ENCODE measurements at regions not wholly inside any gene's neighbourhood (a gene's known extent, or its start where the extent isn't known, plus 50 kb on each side); places are given as distances from the start of the nearest gene placed in this dataset.

DNA sequence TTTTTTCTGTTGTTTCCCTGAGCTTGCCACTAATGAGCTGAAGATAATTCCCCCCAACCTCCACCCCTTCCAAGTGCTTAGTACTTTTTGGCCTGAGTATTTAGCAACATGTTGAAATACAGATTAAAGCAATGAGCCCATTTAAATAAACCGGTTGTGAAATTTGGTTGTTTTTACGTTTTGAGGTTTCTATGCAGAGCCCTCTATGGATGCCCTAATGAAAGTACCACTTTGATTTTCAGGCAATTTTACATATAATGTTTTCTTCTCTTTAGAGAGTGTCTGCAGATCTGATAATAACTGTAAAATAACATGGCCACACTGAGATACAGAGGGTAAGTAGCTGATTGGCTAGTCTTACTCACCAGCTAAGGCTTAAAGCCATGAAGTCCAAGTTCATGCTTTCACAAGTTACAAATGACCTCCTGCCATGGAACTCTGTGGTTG, 139.4 kb upstream of the SLC7A14 start:
- ATAC-seq (ENCODE audit: low read depth) (no peak), DNase-seq (no peak)
- H2AFZ ChIP-seq (ENCODE audit: insufficient read depth, low read depth, low read length, poor library complexity, severe bottlenecking): no peak overlapping the region
- Mint-ChIP-seq H3K4me1 (no peaks in the 10 kb centered on the region), H3K9me3 (ENCODE audit: insufficient read depth) (no peaks in the 10 kb centered on the region), H3K27ac (no peak overlapping the region), H3K4me3 (no peak overlapping the region), H3K27me3 (peaks cover 13% of the 10 kb centered on the region)
- ChIA-PET POLR2A (no interaction called here), CTCF (no interaction called here)
- no peaks in the 10 kb centered on the region for H3K4me1 ChIP-seq (ENCODE audit: control insufficient read depth in 2 of 2, insufficient read depth in 2 of 2, low read length in 2 of 2)
- no peak overlapping the region for H3K4me2 ChIP-seq (replicated peaks; ENCODE audit: low read depth, low read length, poor library complexity, severe bottlenecking)
- intact Hi-C loops (cut with micrococcal nuclease): no loop called here
- H3K9me3 ChIP-seq (ENCODE audit: control extremely low read depth in 1 of 3, control insufficient read depth in 2 of 3, insufficient read depth in 1 of 3, low read length in 2 of 3): no peaks in the 10 kb centered on the region
- no peak overlapping the region for H3K4me3 ChIP-seq (ENCODE audit: control extremely low read depth in 1 of 5, extremely low read depth in 1 of 5, insufficient read depth in 1 of 5, low read depth in 2 of 5, low read length in 4 of 5)
- no peaks in the 10 kb centered on the region for H4K20me1 ChIP-seq (ENCODE audit: control insufficient read depth, insufficient read depth, low read length, poor library complexity, severe bottlenecking)
- H3K79me2 ChIP-seq (ENCODE audit: control insufficient read depth, insufficient read depth, low read length): no peaks in the 10 kb centered on the region
- no peak overlapping the region for H3K9ac ChIP-seq (ENCODE audit: low read length)
- H3K27ac ChIP-seq (ENCODE audit: low read length in 2 of 2): no peak overlapping the region
- H3K36me3 ChIP-seq (replicated peaks in 1 of 2; ENCODE audit: control extremely low read depth in 1 of 2, control insufficient read depth in 1 of 2, extremely low read depth in 1 of 2, insufficient read depth in 2 of 2, low read length in 1 of 2): no peaks in the 10 kb centered on the region
- TF ChIP-seq EZH2 (IDR thresholded peaks at IDR 0.05; ENCODE audit: borderline replicate concordance, insufficient read depth, low read depth, low read length, poor library complexity, severe bottlenecking): no peak
- TF ChIP-seq, protein P1, sequence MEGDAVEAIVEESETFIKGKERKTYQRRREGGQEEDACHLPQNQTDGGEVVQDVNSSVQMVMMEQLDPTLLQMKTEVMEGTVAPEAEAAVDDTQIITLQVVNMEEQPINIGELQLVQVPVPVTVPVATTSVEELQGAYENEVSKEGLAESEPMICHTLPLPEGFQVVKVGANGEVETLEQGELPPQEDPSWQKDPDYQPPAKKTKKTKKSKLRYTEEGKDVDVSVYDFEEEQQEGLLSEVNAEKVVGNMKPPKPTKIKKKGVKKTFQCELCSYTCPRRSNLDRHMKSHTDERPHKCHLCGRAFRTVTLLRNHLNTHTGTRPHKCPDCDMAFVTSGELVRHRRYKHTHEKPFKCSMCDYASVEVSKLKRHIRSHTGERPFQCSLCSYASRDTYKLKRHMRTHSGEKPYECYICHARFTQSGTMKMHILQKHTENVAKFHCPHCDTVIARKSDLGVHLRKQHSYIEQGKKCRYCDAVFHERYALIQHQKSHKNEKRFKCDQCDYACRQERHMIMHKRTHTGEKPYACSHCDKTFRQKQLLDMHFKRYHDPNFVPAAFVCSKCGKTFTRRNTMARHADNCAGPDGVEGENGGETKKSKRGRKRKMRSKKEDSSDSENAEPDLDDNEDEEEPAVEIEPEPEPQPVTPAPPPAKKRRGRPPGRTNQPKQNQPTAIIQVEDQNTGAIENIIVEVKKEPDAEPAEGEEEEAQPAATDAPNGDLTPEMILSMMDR (IDR thresholded peaks at IDR 0.05): no peak
- H3K27me3 ChIP-seq (replicated peaks in 1 of 4; ENCODE audit: control extremely low read depth in 1 of 4, control insufficient read depth in 3 of 4, insufficient read depth in 4 of 4, low read length in 3 of 4): peaks cover 0 to 3% (median 1%) of the 10 kb centered on the region in 4 experiments
- no CpG with 5 or more reads among the region's 2 CpGs for WGBS (ENCODE audit: insufficient coverage)

DNA sequence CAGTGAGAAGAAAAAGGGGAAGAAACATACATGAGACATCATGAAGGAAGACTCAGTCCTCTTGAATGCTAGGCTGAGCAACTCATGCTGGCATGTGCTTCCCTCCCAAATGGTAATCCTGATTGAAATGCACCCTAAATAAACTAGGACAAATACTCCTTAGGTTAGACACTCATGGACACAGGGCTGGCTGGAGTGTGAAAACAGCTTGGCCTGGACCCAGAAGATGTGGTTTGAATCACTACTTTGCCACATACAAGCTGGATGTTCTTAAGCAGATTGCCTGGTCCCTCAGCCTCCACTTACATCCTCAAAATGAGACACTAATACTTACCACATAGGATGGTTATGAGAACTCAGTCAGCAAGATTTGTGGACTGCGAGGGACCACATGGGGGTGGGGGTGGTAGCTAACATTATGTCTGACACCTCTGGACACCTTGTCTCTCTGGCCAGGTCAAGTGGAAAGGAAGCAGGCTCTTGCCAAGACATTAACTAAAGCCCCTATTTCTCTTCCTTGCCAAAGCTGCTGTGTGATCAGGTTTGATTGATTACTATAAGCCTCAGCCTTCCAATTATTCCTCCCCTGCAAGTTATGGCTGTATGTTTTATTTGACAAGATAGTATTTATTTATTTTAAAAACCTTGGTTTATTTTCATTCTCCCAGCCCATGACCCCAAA, 138.9 kb upstream of the SLC7A14 start:
- Histone ChIP-seq H3K4me2 (replicated peaks; ENCODE audit: low read depth, low read length, poor library complexity, severe bottlenecking) (no peak overlapping the region), H3K9me3 (ENCODE audit: control extremely low read depth in 1 of 3, control insufficient read depth in 2 of 3, insufficient read depth in 1 of 3, low read length in 2 of 3) (no peaks in the 10 kb centered on the region), H3K36me3 (replicated peaks in 1 of 2; ENCODE audit: control extremely low read depth in 1 of 2, control insufficient read depth in 1 of 2, extremely low read depth in 1 of 2, insufficient read depth in 2 of 2, low read length in 1 of 2) (no peaks in the 10 kb centered on the region), H3K27ac (ENCODE audit: low read length in 2 of 2) (no peak overlapping the region), H3K9ac (ENCODE audit: low read length) (no peak overlapping the region), H4K20me1 (ENCODE audit: control insufficient read depth, insufficient read depth, low read length, poor library complexity, severe bottlenecking) (no peaks in the 10 kb centered on the region), H3K4me1 (ENCODE audit: control insufficient read depth in 2 of 2, insufficient read depth in 2 of 2, low read length in 2 of 2) (no peaks in the 10 kb centered on the region), H3K4me3 (ENCODE audit: control extremely low read depth in 1 of 5, extremely low read depth in 1 of 5, insufficient read depth in 1 of 5, low read depth in 2 of 5, low read length in 4 of 5) (no peak overlapping the region), H3K79me2 (ENCODE audit: control insufficient read depth, insufficient read depth, low read length) (no peaks in the 10 kb centered on the region), H2AFZ (ENCODE audit: insufficient read depth, low read depth, low read length, poor library complexity, severe bottlenecking) (no peak overlapping the region), H3K27me3 (replicated peaks in 1 of 4; ENCODE audit: control extremely low read depth in 1 of 4, control insufficient read depth in 3 of 4, insufficient read depth in 4 of 4, low read length in 3 of 4) (peaks cover 0 to 3% (median 1%) of the 10 kb centered on the region in 4 experiments)
- TF ChIP-seq, protein P1 (IDR thresholded peaks at IDR 0.05): no peak
- no peak for TF ChIP-seq EZH2 (IDR thresholded peaks at IDR 0.05; ENCODE audit: borderline replicate concordance, insufficient read depth, low read depth, low read length, poor library complexity, severe bottlenecking)
- Mint-ChIP-seq H3K4me1 (no peaks in the 10 kb centered on the region), H3K27ac (no peak overlapping the region), H3K4me3 (no peak overlapping the region), H3K27me3 (peaks cover 14% of the 10 kb centered on the region), H3K9me3 (ENCODE audit: insufficient read depth) (no peaks in the 10 kb centered on the region)
- ATAC-seq (ENCODE audit: low read depth): no peak
- no peak for DNase-seq
- WGBS (ENCODE audit: insufficient coverage): no CpG with 5 or more reads among the region's 1 CpG
- CTCF ChIA-PET: no interaction called here
- intact Hi-C loops (cut with micrococcal nuclease): no loop called here
- POLR2A ChIA-PET: no interaction called here
